HCT116 (cell line): ENCODE measurements at regions not wholly inside any gene's neighbourhood (a gene's known extent, or its start where the extent isn't known, plus 50 kb on each side); places are given as distances from the start of the nearest gene placed in this dataset.

Experiments
- ATAC-seq: fragments of 200-7000 bp; cut with Tn5 transposase; 2 replicates; pipeline ENCODE4 v1.9.1; 2020; ENCODE audit warnings: mild to moderate bottlenecking, moderate library complexity
- BruUV-seq: library from RNA; stranded (reverse); fragments of 400-500 nt; replicated peaks from 2 replicates; lab custom pipeline; 2021; lab: Mats Ljungman, UMichigan
- CTCF ChIA-PET: fragments of 300-600 bp; sonication (Branson Sonifier 250); formaldehyde crosslinking; loops from one replicate; lab custom pipeline; 2021; ENCODE audit warnings: antibody characterized with exemption; lab: Charles Lee
- POLR2A ChIA-PET: fragments of 300-600, 350-600 bp; sonication (Branson Sonifier 250); formaldehyde crosslinking; loops from one replicate; lab custom pipeline; 2021; ENCODE audit warnings: antibody characterized with exemption; lab: Charles Lee
- RAD21 ChIA-PET, 2 experiments: fragments of 300-600 bp; sonication (Branson Sonifier 250); formaldehyde crosslinking; loops; one replicate each; lab custom pipeline; 2023; ENCODE audit warnings: low total read pairs in 2 of 2; ENCODE audit not compliant: uncharacterized antibody in 2 of 2, unreplicated experiment in 2 of 2, low non-redundant PET in 1 of 2; lab: Charles Lee
- DNase-seq: peaks from one replicate; pipeline ENCODE4 v3.0.0-alpha.2; 2010; ENCODE audit warnings: low read depth, low spot score
- H2AFZ ChIP-seq: fragments of 200-600 bp; shearing (Covaris generic), sonication (generic); 2 replicates; pipeline ENCODE4 v1.6.1; 2017; ENCODE audit warnings: low read depth, mixed run types, mixed read lengths, antibody characterized with exemption, low read length; ENCODE audit not compliant: poor library complexity, severe bottlenecking
- H3K27ac ChIP-seq: 2 replicates; pipeline ENCODE4 v1.5.1; 2012; ENCODE audit warnings: low read depth, low read length
- H3K27me3 ChIP-seq: fragments of 200-600 bp; sonication (generic); 2 replicates; pipeline ENCODE4 v1.6.1; 2016; ENCODE audit warnings: mixed run types, low read length, mixed read lengths; ENCODE audit not compliant: insufficient read depth
- H3K36me3 ChIP-seq, 2 experiments: fragments of 200-500 bp in 1 of 2; fragments of 200-600 bp in 1 of 2; sonication (Bioruptor generic) in 1 of 2; sonication (generic) in 1 of 2; 2 replicates each; pipeline versions ENCODE4 v1.5.1 to v1.6.1; 2014 to 2016; ENCODE audit warnings: low read length in 2 of 2, inconsistent platforms in 1 of 2, mixed read lengths in 1 of 2, mixed run types in 1 of 2; ENCODE audit not compliant: insufficient read depth in 2 of 2, control insufficient read depth in 1 of 2
- H3K4me1 ChIP-seq, 2 experiments: fragments of 200-600 bp in 1 of 2; sonication (generic) in 1 of 2; 2 replicates each; pipeline versions ENCODE4 v1.5.1 to v1.6.1; 2012 to 2017; ENCODE audit warnings: low read length in 2 of 2, inconsistent platforms in 1 of 2, mild to moderate bottlenecking in 1 of 2, mixed read lengths in 1 of 2, mixed run types in 1 of 2, moderate library complexity in 1 of 2; ENCODE audit not compliant: insufficient read depth in 2 of 2, control insufficient read depth in 1 of 2
- H3K4me2 ChIP-seq: fragments of 200-600 bp; sonication (generic); 2 replicates; pipeline ENCODE4 v1.6.1; 2017; ENCODE audit warnings: mixed run types, low read length, mixed read lengths
- H3K4me3 ChIP-seq, 2 experiments: fragments of 200-600 bp in 1 of 2; sonication (generic) in 1 of 2; replicated peaks in 1 of 2; 2 replicates each; pipeline ENCODE4 v1.5.1; 2011 to 2016; ENCODE audit warnings: low read length in 2 of 2, control low read depth in 1 of 2, low read depth in 1 of 2, mild to moderate bottlenecking in 1 of 2, mixed read lengths in 1 of 2, mixed run types in 1 of 2
- H3K79me2 ChIP-seq: fragments of 200-600 bp; sonication (generic); 2 replicates; pipeline ENCODE4 v1.6.1; 2017; ENCODE audit warnings: mild to moderate bottlenecking, mixed run types, low read length, moderate library complexity, mixed read lengths; ENCODE audit not compliant: insufficient read depth
- H3K9ac ChIP-seq: fragments of 200-600 bp; sonication (generic); 2 replicates; pipeline ENCODE4 v1.6.1; 2016; ENCODE audit warnings: low read length, mixed read lengths
- H3K9me2 ChIP-seq: fragments of 200-600 bp; sonication (generic), shearing (Covaris generic); 2 replicates; pipeline ENCODE4 v1.6.1; 2017; ENCODE audit warnings: mixed run types, mild to moderate bottlenecking, moderate library complexity; ENCODE audit not compliant: insufficient read depth
- H3K9me3 ChIP-seq, 2 experiments: fragments of 200-500 bp in 1 of 2; fragments of 200-600 bp in 1 of 2; sonication (Bioruptor generic) in 1 of 2; sonication (generic) in 1 of 2; 2 replicates each; pipeline ENCODE4 v1.6.1; 2014 to 2017; ENCODE audit warnings: low read length in 2 of 2, mixed read lengths in 2 of 2, inconsistent platforms in 1 of 2, low read depth in 1 of 2, mild to moderate bottlenecking in 1 of 2, mixed run types in 1 of 2, moderate library complexity in 1 of 2; ENCODE audit not compliant: control insufficient read depth in 1 of 2, insufficient read depth in 1 of 2
- H4K20me1 ChIP-seq: fragments of 200-600 bp; sonication (generic), shearing (Covaris generic); 2 replicates; pipeline ENCODE4 v1.6.1; 2017; ENCODE audit warnings: mixed run types, mild to moderate bottlenecking, moderate library complexity; ENCODE audit not compliant: insufficient read depth
- CEBPB ChIP-seq: IDR thresholded peaks from 2 replicates; pipeline ENCODE4 v1.6.1; 2012; ENCODE audit warnings: low read depth
- EGR1 ChIP-seq: IDR thresholded peaks from 2 replicates; pipeline ENCODE4 v1.6.1; 2012; ENCODE audit warnings: low read depth
- ELF1 ChIP-seq: IDR thresholded peaks from 2 replicates; pipeline ENCODE4 v1.6.1; 2012; ENCODE audit warnings: low read depth, borderline replicate concordance
- EZH2phosphoT487 ChIP-seq: fragments of 200-600 bp; IDR thresholded peaks from 2 replicates; pipeline ENCODE4 v1.6.1; 2018; ENCODE audit warnings: antibody characterized with exemption, borderline replicate concordance
- MAX ChIP-seq: IDR thresholded peaks from 2 replicates; pipeline ENCODE4 v1.6.1; 2012
- SIN3A ChIP-seq: IDR thresholded peaks from 2 replicates; pipeline ENCODE4 v1.6.1; 2012; ENCODE audit warnings: low read depth
- SRF ChIP-seq: IDR thresholded peaks from 2 replicates; pipeline ENCODE4 v1.6.1; 2012; ENCODE audit warnings: low read depth
- TCF7L2 ChIP-seq: IDR thresholded peaks from 2 replicates; pipeline ENCODE4 v1.7.0; 2011; ENCODE audit warnings: borderline replicate concordance, inconsistent platforms; ENCODE audit not compliant: insufficient read depth, insufficient read length; ENCODE audit errors: extremely low read depth
- YY1 ChIP-seq: IDR thresholded peaks from 2 replicates; pipeline ENCODE4 v1.6.1; 2011; ENCODE audit warnings: low read length, low read depth, moderate library complexity, mild to moderate bottlenecking; ENCODE audit not compliant: insufficient replicate concordance; ENCODE audit errors: extremely low read depth
- ZBTB33 ChIP-seq: IDR thresholded peaks from 2 replicates; pipeline ENCODE4 v1.6.1; 2011; ENCODE audit warnings: mild to moderate bottlenecking, low read length, moderate library complexity; ENCODE audit not compliant: insufficient replicate concordance; ENCODE audit errors: extremely low read depth
- ZNF274 ChIP-seq: fragments of 200-500 bp; sonication (Bioruptor generic); IDR thresholded peaks from 2 replicates; pipeline ENCODE4 v1.6.1; 2014; ENCODE audit warnings: mild to moderate bottlenecking, low read depth, low read length, inconsistent platforms
- intact Hi-C: fragments of 100-400 bp; cut with micrococcal nuclease; formaldehyde crosslinking; loops from 2 replicates; pipeline ENCODE4 v1.10.0; 2022
- TF ChIP-seq, protein P1 (sequence below): IDR thresholded peaks from 2 replicates; pipeline ENCODE4 v1.6.1; 2012; ENCODE audit warnings: low read depth

- Histone ChIP-seq H3K9me3 (no peaks in the 10 kb centered on the region; a peak in 1 of 4 replicates), H3K4me1 (no peaks in the 10 kb centered on the region), H3K9me2 (no peaks in the 10 kb centered on the region), H3K9ac (no peak overlapping the region), H3K27me3 (no peaks in the 10 kb centered on the region), H3K79me2 (no peaks in the 10 kb centered on the region), H3K4me2 (no peak overlapping the region), H3K27ac (no peak overlapping the region), H3K36me3 (no peaks in the 10 kb centered on the region), H2AFZ (no peak overlapping the region), H3K4me3 (no peak overlapping the region), H4K20me1 (no peaks in the 10 kb centered on the region)
- ATAC-seq (no peak), DNase-seq (no peak)
- RAD21 ChIA-PET = no interaction called here
- TF ChIP-seq ZNF274 (no peak), EZH2phosphoT487 (no peak), EGR1 (no peak), ZBTB33 (no peak), SRF (no peak), CEBPB (no peak), ELF1 (no peak), SIN3A (no peak), TCF7L2 (no peak), MAX (no peak), YY1 (no peak)
- TF ChIP-seq, protein P1, sequence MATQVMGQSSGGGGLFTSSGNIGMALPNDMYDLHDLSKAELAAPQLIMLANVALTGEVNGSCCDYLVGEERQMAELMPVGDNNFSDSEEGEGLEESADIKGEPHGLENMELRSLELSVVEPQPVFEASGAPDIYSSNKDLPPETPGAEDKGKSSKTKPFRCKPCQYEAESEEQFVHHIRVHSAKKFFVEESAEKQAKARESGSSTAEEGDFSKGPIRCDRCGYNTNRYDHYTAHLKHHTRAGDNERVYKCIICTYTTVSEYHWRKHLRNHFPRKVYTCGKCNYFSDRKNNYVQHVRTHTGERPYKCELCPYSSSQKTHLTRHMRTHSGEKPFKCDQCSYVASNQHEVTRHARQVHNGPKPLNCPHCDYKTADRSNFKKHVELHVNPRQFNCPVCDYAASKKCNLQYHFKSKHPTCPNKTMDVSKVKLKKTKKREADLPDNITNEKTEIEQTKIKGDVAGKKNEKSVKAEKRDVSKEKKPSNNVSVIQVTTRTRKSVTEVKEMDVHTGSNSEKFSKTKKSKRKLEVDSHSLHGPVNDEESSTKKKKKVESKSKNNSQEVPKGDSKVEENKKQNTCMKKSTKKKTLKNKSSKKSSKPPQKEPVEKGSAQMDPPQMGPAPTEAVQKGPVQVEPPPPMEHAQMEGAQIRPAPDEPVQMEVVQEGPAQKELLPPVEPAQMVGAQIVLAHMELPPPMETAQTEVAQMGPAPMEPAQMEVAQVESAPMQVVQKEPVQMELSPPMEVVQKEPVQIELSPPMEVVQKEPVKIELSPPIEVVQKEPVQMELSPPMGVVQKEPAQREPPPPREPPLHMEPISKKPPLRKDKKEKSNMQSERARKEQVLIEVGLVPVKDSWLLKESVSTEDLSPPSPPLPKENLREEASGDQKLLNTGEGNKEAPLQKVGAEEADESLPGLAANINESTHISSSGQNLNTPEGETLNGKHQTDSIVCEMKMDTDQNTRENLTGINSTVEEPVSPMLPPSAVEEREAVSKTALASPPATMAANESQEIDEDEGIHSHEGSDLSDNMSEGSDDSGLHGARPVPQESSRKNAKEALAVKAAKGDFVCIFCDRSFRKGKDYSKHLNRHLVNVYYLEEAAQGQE = no peak
- CTCF ChIA-PET = no interaction called here
- BruUV-seq = no TSS peak
- POLR2A ChIA-PET = no interaction called here
- intact Hi-C loops = no loop called here
Observed at GRCh38 chr14:83021323-83021722, 1487.7 kb upstream of the SEL1L start.
